Stimulated activated CD8-positive, alpha-beta memory T cell treated with anti-CD3 and anti-CD28 coated beads, Interleukin-2, amount 100 ng/mL, for 1 hour (primary cell): ENCODE measurements at regions not wholly inside any gene's neighbourhood (a gene's known extent, or its start where the extent isn't known, plus 50 kb on each side); places are given as distances from the start of the nearest gene placed in this dataset.

Experiments used
- DNase-seq, 2 donors: peaks; one replicate each; pipeline ENCODE4 v3.0.0-alpha.2; 2020; ENCODE audit warnings: low read depth in 2 of 2

DNA sequence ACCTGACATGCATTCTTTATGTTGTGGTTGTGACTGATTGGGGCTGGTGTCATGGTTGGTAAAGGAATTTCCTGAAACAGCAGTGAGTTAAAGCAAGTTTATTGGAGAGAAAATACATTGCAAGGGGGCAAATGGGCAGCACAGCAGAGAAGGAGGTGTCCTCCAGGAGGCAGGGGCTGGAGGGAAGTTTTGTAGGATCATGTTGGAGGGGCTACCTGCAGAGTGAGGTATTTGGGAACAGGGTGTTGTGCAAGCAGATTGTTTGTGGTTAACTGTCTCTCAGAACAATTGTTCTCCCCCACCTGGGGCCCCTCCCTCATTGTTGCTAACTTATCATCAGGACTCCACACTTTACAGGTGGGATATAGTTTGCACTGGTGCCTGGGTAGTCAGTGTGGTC, 196.0 kb downstream of the NSUN3 start:
- no peak for DNase-seq

DNA sequence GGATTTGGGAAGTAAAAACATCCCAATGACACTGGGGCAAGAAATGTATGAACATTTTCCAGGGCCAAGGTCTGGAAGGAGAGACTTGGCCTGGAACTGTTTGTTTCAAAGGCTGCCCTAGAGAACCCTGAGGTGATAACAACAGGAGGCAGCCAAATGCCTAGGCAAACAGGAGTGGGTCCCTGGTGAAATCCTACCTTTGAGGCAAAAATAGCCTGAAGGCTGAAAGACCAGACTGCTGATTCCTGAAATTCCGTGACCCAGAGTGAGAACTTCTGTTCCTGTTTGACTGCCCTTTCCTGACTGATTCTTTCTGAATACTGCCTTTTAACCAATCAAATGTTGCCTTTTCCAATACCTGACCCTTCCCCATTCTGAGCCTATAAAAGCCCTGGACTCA, 196.4 kb downstream of the NSUN3 start:
- no peak for DNase-seq

DNA sequence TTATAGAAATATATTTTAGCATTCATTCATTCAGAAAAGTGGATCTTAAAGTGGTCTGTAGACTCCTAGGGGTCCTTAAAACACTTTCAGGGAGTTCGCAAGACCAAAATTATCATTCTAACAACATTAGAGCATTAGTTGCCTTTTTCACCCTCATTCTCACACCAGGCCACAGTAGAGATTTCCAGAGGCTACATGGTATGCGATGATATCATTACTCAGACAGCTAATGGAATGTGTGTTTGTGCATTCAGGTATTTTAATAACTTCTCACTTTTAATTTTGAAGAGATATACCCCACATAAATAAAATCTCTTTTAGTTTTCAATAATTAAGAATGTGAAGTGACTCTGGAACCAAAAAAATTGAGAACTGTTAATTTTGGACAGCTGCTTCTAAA, 206.9 kb downstream of the NSUN3 start:
- no peak for DNase-seq

DNA sequence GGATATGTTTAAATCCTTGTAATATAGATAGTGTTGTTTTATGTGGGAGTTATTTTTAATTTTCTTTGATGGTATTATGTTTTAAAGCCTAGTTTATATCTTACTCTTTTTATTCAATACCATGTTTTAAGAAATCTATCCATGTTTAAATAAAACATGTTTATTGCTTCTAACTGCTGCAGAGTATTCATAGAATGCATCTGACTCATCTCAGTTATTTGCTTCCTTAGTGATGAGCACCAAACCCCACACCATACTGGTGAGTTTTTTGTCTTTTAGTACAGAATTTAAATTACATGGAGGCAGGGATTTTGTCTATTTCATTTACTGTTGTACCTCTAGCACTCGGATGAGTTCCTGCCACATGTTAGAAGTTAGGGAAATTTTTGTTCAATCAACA, 209.2 kb downstream of the NSUN3 start:
- no peak for DNase-seq

DNA sequence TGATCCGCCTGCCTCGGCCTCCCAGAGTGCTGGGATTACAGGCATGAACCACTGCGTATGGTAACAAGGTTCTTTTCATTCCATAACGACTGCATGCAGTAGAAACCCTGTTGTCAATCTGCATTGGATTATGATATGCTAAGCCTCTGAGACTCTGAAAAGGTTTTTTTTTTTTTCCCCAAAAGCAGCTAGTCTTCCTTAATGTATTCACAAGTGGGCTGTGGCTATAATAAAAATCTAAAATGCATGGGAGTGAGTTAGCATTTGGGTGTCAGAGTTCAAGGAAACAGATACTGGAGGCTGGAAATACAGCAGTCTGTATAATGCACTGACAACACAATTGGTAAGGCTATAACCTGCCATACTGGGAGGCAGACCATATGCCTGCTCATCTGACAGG, 218.1 kb downstream of the NSUN3 start:
- no peak for DNase-seq

DNA sequence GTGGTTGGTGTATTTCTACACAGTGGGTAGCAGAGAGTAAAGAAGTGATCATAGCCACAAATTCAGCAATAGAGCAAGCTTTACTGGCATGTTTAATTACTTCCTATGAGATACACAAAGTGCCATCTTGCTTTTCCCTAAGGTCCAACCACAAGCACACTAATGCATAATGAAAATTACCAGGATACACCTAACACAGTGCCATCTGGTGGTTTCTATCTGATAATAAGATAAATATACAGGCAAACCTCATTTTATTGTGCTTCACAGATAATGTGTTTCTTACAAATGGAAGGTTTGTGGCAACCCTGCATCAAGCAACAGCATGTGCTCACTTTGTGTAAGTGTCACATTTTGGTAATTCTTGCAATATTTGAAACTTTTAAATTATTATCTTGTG, 223.0 kb downstream of the NSUN3 start:
- DNase-seq: no peak

DNA sequence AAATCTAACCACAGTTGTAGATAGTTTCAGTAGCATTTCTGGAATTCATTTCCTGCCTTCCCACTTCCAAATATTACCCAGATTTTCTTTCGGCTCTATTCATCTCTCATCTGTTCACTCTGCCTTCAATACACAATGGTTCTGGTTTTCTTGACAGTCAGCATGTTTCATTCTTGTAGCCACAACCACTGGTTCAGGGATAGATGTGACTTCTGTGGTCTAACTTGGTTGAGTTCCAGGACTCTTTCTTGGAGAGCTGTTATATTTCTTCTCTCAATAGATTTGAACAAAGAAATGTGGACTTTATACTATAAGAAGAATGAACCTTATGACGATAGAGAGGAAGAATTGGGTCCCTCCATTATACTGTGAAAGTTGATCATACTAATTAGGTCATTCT, 228.8 kb downstream of the NSUN3 start:
- no peak for DNase-seq

DNA sequence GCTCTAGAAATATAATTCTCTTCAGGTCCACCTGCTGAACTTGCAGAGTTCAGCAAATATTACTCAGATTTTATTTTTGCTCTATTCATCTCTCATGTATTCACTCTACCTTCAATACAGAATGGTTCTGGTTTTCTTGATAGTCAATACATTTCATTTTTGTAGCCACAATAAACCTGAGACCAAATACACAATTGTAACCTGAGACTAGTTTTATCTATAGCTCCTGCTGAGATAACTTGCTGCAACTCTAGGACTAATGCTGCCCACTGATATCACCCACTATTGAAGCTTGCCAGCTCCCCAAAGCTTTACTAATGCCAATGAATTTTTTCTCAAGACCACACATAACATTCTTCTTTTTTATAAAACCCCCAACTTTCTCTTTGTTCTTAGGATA, 229.3 kb downstream of the NSUN3 start:
- DNase-seq: no peak

DNA sequence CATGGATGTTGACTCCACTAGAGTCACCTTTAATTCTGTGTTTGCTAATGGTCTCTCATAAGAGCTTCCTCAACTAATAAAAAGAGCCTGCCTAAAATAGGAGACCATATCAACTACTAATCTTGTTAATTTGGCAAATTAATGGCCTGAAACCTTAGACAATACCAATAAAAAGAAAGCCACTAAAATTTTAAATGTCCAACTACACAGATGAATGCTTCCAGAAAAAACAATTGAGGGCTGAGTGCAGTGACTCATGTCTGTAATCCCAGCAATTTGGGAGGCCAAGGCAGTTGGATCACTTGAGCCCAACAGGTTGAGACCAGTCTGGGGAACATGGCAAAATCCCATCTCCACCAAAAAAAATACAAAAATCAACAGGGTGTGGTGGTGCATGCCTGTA, 230.9 kb downstream of the NSUN3 start:
- no peak for DNase-seq

DNA sequence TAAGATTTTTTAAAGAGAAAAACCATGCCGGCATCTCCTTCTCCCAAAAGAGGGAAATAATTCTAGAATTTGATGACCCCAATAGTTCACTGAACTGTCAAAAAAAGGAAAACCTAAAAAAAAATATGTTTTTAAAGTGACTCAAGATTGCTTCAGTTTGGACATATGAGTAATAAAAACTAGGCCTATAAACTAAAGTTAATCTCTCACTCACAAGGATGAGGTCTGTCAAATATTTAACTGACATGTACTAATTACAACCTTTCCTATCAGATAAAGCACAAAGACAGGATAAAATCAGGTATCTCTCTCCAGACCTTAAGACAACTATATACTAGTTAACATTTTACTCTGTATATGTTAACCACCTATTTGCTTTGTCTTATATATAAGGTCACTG, 231.9 kb downstream of the NSUN3 start:
- no peak for DNase-seq

DNA sequence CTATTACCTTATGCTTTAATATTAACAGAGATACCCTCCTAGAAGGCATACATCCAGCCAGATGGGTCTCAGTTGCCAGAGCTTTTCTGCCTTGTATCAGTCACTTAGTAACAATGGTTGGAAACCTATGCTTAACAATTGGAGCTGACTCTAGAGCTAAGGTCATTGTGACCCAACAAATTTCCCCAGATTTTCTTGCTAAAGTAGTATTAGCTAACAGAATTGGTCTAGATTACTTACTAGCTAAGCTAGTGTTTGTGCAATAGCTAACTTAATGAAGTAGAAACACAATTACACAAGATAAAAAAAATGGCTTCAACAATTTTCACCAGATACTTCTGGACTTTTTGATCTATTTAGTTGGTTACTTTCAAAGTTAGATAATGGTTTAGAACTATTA, 236.9 kb downstream of the NSUN3 start:
- DNase-seq: no peak

DNA sequence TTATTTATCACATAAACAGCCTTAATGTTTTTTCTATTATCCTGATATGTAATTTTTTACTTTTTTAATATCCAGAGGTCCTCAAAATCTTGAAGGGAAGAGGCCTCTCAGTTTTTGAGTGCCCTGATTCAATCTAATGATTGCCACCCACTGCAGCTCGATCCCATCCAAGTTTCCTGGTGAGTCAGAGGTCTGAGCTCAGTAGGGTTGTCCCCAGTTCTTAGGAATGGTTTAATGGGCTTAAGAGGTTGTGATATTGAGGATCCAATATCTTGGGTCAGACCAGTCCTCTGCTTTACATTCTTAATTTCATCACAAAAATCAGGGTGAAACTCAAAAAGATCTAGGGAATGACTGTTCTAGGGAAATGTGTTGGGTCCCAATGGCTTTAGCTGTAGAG, 238.5 kb downstream of the NSUN3 start:
- DNase-seq: no peak

DNA sequence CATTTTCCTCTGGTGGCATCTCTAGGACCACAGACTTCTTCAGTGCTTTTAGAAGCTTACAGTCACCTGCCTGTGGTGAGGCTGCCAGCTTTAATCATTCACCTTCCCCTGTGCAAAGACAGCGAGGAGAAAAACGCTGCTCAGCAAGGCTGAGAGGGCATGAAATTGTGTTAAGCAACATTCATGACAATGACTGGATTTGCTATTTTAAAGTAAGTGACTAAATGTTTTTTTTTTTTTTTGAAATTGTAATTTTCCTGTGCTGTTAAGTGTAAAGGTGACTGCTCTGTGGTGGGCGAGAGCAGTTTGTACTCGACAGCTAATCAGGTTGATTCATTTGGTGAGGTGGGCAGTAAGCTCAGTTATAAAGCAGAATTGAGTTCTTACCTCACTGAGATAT, 240.4 kb downstream of the NSUN3 start:
- DNase-seq: no peak

DNA sequence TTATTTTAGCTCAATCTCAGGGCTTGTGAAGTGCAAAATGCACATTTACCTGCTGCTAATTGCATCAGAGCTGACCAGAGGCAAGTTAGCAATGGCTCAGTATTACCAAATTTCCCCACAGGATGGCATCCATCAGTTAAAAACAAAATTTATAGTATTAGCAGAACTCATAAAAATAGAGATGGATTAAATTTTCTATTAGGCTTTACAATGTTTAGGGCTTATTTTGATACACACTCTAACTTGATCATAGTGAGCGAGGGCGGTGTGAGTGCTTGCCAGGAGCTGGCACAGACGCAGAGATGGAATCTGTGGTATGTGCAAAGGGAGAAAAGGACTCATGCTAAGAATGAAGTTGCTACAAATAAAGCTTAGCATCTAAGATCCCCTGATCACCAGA, 241.0 kb downstream of the NSUN3 start:
- DNase-seq: no peak

DNA sequence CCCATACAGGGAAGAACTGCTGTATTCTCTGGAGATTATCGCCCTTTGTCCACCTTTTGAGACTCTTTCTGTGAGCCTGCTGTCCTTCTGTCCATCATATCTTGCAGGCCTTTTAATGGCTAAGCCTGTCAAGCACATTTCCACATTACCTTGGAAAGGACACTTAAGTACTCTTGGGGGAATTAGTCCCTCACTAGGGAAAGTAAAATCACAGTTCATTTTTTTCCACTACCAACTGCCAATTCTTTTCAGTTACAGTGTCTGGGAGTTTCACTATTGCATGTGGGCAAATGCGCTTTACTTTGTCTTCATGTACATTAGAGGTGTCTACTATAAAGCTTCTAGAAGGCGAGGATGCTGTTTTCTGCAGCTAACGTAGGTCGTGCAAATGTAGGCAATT, 242.1 kb downstream of the NSUN3 start:
- no peak for DNase-seq

DNA sequence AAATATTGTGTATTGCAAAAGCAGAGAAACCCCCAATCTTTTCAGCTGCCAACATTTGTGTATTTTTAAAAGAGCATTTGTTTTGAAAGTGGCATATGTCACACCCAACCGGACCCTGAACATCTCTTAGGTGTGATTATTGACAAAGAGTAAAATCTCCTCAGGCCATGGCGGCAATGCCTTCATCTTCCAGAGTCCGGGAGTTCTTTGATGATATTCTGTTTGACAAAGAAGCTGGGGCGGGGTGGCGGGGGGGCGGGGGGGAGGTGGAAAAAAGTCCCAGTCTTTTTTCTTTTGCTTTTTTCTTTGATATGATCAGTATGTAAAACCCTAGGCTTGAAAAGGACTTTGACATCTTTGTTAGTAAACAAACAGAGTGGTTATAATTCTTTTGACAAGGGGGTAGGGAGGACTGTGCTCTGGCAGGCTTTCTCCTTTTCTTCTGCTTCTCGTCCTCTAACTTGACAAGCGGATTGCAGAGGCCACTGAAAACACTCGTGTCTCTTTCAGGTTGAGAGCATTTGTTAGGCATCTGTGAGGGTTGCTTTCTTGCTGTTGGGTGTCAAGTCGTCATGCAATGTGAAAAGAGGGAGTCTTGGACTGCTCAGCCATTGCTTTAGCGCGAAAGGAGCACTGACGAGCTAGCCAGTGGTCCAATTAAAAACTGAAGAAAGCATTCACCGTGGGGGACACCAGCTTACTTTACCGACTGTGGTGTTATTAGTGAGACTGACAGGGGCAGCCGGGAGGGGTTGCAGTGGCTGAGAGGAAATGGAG, 243.2 kb downstream of the NSUN3 start:
- no peak for DNase-seq

DNA sequence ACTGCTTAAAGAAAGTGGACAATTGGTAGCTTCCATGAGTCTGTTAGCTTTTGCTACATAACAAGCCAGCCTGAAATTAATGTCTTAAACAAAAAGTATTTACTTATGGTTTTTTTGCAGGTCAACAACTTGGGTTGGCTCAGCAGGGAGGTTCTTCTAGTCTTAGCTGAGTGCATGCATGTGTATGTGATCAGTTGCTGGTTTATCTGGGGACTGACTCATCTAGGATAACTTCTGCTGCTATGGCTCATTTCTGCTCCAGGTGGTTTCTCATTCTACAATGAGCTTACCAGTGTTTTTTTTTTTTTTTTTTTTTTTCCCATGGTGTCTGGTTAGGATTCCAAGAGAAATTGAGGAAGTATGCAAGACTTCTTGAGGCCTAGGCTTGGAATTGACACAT, 244.7 kb downstream of the NSUN3 start:
- no peak for DNase-seq

DNA sequence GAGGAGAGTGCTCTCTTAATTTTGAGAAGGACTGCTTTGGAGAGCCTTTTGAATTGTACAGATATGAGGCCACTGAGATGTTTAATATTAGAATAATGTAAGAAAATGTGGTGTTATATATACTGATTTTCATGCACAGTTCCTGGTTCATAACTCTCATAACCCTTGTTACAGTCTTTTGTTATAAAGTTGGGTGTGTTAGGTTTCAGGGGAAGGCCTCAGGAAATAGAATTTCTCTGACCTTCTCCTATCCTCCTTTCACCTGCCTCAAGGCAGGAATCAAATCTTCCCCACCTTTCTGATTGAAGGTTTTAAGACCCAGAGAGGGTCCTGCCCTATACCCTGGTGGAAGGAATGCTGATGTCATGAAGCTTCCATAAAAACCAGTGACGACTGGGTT, 245.9 kb downstream of the NSUN3 start:
- DNase-seq: no peak

DNA sequence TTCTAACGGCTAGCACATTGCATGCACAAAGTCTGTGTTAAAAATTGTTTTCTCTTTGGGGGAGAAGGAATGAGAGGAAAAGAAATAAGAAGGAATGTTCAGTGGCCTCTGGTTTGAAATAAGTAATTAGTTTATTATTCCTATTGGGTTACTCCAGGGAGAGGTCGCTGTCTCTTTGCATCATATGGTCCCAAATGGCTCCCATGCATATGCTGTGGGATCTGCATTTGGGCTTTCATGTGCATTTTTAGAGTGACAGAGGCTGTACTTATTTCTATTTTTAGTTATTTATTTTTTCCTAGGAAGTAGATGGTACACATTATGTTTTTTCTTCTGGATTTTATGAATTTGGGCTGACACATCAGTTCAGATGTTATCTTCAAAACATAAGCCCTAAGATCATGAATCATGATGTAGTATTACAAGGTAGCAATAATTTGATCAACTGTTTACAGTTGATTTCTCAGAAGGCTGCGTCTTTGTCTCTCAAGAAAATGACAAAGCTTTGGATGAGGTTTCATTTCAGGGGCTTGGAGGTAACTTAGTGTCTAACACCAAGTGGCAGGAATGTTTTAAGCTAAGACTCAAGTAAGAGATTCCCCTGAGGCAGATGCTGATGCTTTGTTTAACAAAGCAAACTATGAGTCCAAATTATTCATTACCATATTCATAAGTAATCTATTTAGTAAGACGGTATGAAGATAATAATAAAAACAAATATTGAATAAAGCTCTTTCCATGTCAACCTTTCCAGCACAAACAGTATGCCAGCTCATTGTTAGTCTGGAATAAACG, 247.7 kb downstream of the NSUN3 start:
- no peak for DNase-seq

DNA sequence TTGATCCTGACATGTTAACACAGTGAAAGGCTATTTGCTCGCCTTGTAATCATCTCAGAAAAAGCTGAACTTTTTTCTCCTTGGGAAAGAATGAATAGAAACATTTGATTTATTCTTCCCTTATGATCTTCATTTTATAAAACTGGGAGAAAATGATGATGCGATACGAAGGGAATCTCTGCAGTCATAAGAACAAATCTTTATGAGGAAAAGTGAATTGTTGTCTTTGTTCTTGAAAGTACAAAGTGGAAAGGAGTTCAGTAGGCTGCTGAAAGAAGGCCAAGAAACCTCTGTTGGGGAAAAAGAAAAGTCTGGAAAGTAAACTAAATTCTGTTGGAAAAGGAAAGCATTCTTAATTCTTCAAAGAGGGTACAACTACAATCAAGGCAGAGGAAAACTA, 248.8 kb downstream of the NSUN3 start:
- DNase-seq: no peak

DNA sequence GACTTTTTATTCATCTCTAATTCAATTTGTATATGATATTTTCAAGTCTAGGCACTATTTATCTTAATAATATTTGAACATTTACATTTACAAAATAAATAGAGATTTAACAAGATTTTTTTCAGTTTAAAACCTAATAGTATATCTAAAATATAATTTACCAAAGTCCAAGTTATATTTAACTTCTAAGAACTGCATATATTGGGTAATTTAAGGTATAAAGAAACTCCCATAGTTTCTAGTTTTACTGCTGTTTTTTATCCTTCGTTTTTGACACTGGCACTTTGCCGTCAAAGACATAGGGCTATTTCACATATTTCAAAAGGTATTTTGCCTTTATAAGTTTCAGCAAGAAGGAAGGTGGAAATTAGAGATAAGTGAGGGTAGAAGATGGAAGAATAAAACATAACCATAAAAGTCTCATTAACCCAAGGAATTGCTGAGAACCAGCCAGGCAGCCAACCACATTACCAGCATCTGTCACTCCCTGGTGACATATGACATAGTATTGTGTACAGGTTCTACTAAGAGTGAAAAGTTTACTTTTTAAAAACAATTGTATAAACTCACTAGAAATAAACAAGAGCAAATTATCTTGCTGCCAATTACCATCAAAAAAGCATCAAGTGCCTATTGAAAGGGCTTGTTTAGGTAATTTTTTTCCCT, 251.5 kb downstream of the NSUN3 start:
- DNase-seq: no peak

DNA sequence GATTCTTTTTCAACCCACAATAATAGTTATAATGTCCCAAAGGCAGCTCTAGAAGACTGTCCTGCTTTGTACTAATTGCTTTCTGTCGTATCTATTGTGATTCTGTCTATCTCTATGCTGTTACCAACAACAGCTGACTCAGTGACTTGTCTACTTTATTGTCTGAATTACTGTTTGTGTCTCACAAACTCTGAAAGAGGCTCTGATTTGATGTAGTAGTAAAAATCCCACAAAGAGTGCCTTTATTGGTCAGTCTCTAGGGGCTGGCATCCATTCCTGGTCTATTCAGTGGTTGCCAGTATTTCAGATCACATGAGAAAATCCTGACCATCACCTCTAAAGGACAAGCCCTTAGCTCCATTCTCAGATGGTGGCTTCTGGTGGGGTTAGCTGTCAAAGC, 254.2 kb downstream of the NSUN3 start:
- DNase-seq: no peak

DNA sequence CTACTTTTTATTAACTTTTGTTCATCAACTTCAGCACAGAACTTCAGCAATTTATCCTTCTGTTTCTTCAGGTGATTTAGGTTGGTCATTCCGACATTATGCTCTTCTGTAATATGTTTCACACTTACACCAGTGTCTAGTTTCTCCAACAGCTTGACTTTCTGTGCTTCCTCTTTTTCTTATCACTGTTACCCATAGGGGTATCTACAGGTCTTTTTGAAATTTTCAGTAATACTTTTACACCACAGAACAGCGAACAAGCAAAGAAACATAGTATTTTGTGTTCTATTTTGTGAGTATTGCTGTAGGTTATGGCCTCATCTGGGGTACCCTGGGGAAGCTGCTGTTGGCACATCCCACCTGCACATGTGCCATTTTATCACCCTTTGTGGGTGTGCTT, 260.7 kb downstream of the NSUN3 start:
- DNase-seq: no peak
